ENCODE measurements at regions not wholly inside any gene's neighbourhood (a gene's known extent, or its start where the extent isn't known, plus 50 kb on each side); places are given as distances from the start of the nearest gene placed in this dataset.

GRCh38 chr1:99561952-99562351, 84.0 kb upstream of the PALMD start:
- no peak for TF ChIP-seq POLR2A (IDR thresholded peaks at IDR 0.05; ENCODE audit: insufficient read depth in 1 of 2, low read depth in 2 of 2, low read length in 2 of 2)
- no peak for TF ChIP-seq ZNF136 (CRISPR knock-in tag; IDR thresholded peaks at IDR 0.05; ENCODE audit: low read depth)
- TF ChIP-seq HCFC1 (IDR thresholded peaks at IDR 0.05; ENCODE audit: low read depth, low read length), result no peak
- TF ChIP-seq PITX1 (CRISPR knock-in tag; IDR thresholded peaks at IDR 0.05), result no peak
- no peak for TF ChIP-seq NONO (IDR thresholded peaks at IDR 0.05)
- TF ChIP-seq NONO (CRISPR knock-in tag; conservative IDR thresholded peaks at IDR 0.05), result no peak
- TF ChIP-seq FOXP4 (CRISPR knock-in tag; IDR thresholded peaks at IDR 0.05), result no peak
